ACC112 (cell line): ENCODE measurements at regions not wholly inside any gene's neighbourhood (a gene's known extent, or its start where the extent isn't known, plus 50 kb on each side); places are given as distances from the start of the nearest gene placed in this dataset.

ENCODE experiments used
- H2AFZ ChIP-seq: fragments of 200-600 bp; sonication (generic); one replicate; pipeline ENCODE4 v1.6.0; 2017; ENCODE audit warnings: antibody characterized with exemption, low read length; ENCODE audit not compliant: unreplicated experiment
- H3K27ac ChIP-seq: fragments of 200-600 bp; sonication (generic); 2 replicates; pipeline ENCODE4 v1.5.1; 2014; ENCODE audit warnings: low read depth, mild to moderate bottlenecking, antibody characterized with exemption, low read length, moderate library complexity
- H3K27me3 ChIP-seq: fragments of 200-600 bp; sonication (generic); 2 replicates; pipeline ENCODE4 v1.6.1; 2014; ENCODE audit warnings: mild to moderate bottlenecking, antibody characterized with exemption, low read length, moderate library complexity, mixed read lengths; ENCODE audit not compliant: insufficient read depth
- H3K36me3 ChIP-seq: fragments of 200-600 bp; sonication (generic); 2 replicates; pipeline ENCODE4 v1.6.1; 2016; ENCODE audit warnings: mild to moderate bottlenecking, antibody characterized with exemption, low read length, moderate library complexity, mixed read lengths; ENCODE audit not compliant: insufficient read depth
- H3K4me1 ChIP-seq: fragments of 200-600 bp; sonication (generic); one replicate; pipeline ENCODE4 v1.6.1; 2016; ENCODE audit warnings: low read length, mixed read lengths; ENCODE audit not compliant: insufficient read depth, unreplicated experiment, control insufficient read depth
- H3K4me3 ChIP-seq: fragments of 200-600 bp; sonication (generic); 2 replicates; pipeline ENCODE4 v1.5.1; 2014; ENCODE audit warnings: mild to moderate bottlenecking, low read depth, low read length
- H3K79me2 ChIP-seq: fragments of 200-600 bp; sonication (generic); one replicate; pipeline ENCODE4 v1.6.0; 2016; ENCODE audit warnings: low read length; ENCODE audit not compliant: control insufficient read depth, unreplicated experiment, insufficient read depth

DNA sequence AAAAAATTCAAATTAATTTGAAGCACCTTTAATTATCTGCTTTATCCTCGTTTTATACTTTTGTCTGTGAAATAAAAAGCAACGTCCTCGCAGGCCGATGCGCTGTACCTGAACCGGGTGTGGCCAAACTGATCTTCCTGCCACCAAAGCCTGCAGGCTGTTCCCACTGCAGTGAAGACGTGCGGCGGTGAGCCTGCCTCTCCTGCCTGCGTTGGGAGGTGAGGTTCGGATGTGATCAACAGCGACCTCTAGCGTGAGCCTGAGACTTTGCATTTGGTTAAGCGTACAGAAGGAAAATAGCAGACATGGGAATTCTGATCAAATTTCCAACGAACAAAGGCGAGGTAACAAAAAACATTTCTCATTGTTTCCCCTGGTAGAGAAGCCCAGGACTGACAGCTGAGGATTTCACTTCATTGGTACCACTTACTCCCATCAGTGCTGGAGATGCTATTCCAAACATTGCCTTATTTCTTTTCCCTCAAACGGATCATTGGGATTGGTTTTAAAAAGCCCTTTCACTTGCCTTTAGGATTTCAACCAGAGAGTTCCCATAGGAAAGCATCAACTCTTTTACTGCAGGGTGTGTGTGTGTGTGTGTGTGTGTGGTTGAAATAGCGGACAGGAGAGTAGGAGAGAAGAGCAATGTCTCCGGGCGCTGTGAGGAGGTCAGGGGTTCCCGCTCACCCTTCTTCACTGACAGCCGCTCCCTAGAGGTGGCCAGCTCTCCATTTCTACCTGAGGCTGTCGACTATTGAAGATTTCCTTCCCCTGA is 56.6 kb upstream of the CCN6 start:
- Histone ChIP-seq H3K4me3 (peak overlapping the region; percentile 62), H3K36me3 (no peaks in the 10 kb centered on the region), H2AFZ (peak overlapping the region; percentile 77), H3K79me2 (no peaks in the 10 kb centered on the region), H3K27ac (peak overlapping the region; percentile 11; the same call in 1 of the 2 replicates), H3K4me1 (peaks cover 20% of the 10 kb centered on the region), H3K27me3 (no peaks in the 10 kb centered on the region)

DNA sequence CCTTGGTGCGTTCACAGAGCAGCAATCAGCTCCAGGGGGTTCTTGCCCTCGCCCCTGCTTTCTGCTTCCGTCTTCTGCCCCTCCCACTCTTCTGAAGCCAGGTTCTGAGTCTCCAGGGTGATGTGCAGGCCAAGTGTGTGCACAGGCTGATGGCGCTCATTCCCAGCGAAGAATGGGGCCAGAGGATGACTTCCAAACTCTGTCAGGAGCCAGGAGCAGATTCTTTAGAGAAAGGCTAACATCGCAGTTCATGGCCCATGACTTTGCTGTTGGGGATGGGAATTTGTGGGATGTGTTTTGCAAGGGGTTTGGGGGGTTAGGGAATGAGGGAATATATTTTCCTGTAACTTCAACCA is 56.1 kb upstream of the CCN6 start:
- H3K27me3 ChIP-seq = no peaks in the 10 kb centered on the region

DNA sequence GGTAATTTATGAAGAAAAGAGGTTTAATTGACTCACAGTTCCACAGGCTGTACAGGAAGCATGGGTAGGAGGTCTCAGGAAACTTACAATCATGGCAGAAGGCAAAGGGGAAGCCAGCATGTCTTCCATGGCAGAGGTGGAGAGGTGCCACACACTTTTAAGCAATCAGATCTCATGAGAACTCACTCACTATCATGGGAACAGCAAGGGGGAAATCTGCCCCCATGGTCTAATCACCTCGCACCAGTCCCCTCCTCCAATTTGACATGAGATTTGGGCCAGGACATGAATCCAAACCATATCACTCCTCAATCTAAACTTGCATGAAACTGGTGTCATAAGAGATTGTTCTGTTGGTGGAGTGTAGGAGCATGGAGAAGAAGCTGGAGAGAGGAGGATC is 51.6 kb upstream of the CCN6 start:
- Histone ChIP-seq H2AFZ (no peak overlapping the region), H3K4me1 (peaks cover 5% of the 10 kb centered on the region), H3K4me3 (no peak overlapping the region), H3K79me2 (no peaks in the 10 kb centered on the region), H3K27ac (no peak overlapping the region), H3K36me3 (no peaks in the 10 kb centered on the region), H3K27me3 (no peaks in the 10 kb centered on the region)

More for the DNA sequence above, 56.1 kb upstream of the CCN6 start:
- Histone ChIP-seq H3K27ac (no peak overlapping the region), H3K79me2 (no peaks in the 10 kb centered on the region), H3K4me1 (peaks cover 17% of the 10 kb centered on the region), H3K36me3 (no peaks in the 10 kb centered on the region), H3K4me3 (peak overlapping the region; percentile 62), H2AFZ (peak overlapping the region; percentile 77)
